GM21786 (cell line): ENCODE measurements at regions not wholly inside any gene's neighbourhood (a gene's known extent, or its start where the extent isn't known, plus 50 kb on each side); places are given as distances from the start of the nearest gene placed in this dataset.

Experiments used
- ATAC-seq: cut with Tn5 transposase; IDR thresholded peaks from one replicate; pipeline ENCODE4 v1.9.1; 2021; ENCODE audit not compliant: unreplicated experiment

GRCh38 chr16:85431431-85432124, 181.5 kb upstream of the GSE1 start:
- no peak for ATAC-seq

- no peak for ATAC-seq
Measured at GRCh38 chr16:85432606-85433005, 180.5 kb upstream of the GSE1 start.

DNA sequence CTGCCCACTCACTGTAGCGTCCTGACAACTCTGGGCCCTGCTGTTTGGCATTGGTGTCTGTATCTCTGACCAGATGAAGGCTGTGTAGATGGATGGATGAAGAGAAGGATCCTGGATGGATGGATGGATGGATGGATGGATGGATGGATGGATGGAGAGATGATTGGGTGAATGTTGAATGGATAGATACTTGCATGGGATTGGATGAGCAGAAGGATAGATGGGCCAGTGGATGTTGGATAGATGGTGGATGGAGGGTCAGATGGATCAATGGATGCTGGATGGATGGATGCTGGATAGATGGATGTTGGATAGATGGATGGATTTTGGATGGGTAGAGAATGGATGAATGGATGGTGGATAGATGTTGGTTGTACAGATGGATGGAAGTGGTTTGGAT, 179.6 kb upstream of the GSE1 start:
- ATAC-seq = no peak

DNA sequence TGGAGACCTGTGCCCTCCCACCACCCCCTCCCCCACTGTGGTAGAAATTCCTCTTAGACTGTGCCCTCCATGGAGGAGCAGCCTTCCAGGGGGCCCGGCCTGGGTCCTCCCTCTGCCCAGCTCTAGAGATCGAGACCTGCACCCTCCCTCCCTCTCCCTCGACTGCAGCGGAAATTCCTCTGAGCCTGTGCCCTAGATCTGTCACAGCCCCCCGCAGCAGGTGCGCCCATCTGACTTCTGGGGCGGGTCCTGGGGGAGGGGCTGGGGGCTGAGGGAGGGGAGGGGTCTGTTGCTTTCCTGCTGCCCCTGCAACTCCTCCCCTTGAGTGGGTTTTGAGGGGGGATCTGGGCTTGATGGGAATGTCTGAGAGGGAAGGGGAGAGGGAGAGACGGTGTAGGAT, 177.8 kb upstream of the GSE1 start:
- no peak for ATAC-seq

DNA sequence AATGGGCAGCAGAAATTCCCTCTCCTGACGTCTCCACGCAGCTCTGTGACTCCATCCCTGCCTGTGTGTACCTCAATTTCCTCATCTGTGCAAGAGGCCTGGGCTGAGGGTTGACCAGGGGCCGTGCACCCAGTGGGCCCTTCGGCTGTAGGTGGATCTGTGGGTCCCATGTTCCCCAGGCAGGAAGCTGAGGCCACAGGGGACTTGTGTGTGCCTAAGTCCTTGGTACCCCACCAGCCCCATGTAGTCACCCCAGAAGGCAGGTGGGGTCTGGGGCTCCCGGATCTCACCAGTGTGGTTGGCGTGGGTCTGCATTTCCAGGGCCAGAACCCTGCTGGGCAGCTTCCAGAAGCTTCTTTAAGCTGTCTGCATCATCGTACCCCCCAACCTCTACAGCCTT, 177.4 kb upstream of the GSE1 start:
- ATAC-seq = no peak

GRCh38 chr16:85436207-85436606, 176.9 kb upstream of the GSE1 start:
- no peak for ATAC-seq

DNA sequence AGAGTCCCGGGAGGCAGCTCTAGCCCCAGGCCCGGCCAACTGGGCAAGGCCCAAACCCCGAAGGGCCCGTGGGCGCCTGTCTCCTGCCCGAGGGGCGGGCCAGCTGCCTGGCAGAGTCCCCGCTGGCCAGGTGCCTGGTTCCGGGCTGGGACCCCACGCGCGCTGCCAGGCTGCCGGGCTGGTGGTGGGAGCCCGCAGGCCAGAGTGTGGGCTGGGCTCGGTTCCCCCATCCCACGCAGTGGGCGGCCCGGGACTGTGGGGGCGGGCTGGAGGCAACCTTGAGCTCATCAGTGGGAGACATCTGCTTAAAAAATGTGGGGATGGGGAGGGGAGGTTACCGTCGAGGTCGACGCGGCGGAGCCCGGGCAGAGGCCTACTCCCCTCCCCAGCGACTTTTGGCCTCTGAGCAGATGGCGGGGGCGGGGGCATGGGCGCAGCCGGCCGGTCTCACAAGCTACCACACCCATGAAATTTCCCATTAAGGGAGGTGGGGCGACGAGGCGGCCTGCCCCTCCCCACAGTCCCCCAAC, 176.4 kb upstream of the GSE1 start:
- ATAC-seq = no peak

DNA sequence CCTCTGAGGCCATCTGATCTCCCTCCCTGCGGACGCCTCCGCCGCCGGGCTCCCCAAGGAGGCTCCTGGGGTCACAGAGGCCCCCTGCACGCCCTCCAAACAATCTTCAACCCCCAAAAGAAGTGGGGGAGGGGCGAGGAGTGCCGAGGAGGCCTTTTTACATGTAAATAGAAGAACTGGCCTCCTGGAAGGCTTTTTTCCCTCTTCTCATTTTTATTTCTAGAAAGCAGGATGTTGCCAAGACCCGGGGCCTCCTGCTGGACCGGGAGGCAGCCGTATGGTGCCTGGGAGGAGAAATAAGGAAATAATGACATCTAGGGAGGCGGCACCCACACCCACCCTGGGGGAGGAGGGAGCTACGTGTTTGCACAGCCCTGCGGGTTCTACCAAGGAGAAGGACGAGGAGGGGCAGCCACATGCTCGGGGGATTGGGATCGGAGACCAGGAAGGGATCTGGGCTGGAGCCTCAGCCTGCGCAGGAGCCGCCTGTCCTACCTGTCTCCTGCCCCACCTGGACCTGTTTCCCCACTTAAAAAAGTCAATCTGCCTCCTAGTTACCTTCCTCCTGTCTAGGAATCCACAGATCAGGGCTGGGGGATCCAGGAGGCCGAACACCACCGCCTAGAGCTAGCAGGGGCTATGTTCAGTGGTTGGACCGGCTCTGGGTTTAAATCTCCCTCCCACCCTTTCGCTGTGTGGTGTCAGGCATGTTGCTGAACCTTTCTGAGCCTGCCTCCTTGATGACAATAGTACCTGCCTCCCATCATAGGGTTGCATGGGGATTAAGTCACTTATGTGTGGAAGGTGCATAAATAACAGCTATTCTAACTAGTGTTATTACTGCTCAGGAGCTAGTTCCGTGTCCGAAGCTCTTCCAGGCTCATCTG, 175.7 kb upstream of the GSE1 start:
- no peak for ATAC-seq

DNA sequence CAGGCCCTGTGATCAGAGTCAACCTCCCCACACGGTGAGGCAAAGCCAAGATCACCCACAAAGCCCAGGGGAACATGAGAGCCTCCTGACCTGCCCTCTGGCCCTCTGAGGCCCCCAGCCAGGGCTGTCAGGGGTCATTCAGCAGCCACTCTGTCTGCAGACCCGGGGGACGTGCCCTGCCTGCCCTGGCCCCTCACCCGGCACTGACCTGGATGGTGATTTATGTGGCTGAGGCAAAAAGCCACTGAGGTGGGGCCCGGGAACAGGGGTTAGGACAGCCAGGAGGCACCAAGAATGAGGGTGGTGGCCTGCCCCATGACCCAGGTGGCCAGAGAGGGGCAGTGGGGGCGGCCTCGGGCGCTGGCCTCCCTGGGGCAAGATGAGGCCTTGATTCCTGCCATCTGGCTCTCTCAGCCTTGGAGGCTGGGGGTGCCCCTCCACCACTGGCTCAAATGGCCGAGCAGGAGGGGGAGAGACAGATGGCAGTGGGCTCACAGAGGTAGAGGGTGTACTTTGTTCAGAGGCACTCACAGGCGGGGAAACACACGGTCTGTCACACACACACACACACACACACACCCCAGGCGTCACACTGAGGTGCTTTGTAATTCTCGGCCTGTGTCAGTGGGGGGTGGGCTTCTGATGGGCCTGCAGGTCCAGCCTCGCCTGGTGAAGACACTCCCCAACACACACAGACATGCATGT, 174.0 kb upstream of the GSE1 start:
- no peak for ATAC-seq

DNA sequence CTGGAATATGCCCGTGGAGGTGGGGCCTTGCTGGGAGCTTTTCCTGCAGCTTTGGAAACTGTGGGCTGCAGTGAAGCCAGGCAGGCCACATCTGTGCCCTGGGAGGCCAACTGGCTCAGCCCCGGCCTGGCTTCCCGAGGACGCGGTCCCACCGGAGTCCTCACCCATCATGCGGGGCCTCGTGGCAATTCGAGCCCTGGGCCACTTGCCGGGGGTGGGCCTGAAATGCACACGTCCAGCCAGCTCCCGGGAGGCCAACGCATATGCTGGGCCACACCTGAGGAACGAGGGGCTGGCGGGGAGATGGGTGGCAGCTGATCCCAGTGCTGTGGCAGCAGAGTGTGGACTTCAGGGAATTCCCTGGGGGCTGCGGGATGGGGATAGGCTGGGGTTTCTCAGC, 172.4 kb upstream of the GSE1 start:
- ATAC-seq = no peak

DNA sequence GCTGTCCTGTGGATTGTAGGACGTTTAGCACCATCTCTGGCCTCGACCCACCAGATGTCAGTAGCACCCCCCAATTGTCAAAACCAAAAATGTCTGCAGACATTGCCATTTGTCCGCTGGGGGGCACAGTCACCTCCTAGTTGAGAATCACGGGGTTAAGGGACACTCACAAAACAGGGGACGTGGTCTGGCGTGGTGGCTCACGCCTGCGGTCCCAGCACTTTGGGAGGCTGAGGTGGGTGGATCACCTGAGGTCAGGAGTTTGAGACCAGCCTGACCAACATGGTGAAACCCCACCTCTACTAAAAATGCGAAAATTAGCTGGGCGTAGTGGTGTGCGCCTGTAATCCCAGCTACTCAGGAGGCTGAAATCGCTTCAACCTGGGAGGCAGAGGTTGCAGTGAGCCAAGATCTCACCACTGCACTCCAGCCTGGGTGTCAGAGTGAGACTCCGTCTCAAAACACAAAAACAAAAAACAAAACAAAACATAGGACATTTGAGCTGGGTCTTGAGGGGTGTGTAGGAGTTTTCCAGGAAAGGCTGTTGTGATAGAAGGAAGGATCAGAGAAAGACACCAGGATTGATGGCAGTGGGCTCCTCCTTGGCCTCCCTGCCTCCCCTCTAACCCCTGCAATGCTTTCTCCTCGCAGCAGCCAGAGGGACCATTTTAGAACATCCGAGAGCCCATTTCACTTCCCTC, 171.8 kb upstream of the GSE1 start:
- no peak for ATAC-seq

DNA sequence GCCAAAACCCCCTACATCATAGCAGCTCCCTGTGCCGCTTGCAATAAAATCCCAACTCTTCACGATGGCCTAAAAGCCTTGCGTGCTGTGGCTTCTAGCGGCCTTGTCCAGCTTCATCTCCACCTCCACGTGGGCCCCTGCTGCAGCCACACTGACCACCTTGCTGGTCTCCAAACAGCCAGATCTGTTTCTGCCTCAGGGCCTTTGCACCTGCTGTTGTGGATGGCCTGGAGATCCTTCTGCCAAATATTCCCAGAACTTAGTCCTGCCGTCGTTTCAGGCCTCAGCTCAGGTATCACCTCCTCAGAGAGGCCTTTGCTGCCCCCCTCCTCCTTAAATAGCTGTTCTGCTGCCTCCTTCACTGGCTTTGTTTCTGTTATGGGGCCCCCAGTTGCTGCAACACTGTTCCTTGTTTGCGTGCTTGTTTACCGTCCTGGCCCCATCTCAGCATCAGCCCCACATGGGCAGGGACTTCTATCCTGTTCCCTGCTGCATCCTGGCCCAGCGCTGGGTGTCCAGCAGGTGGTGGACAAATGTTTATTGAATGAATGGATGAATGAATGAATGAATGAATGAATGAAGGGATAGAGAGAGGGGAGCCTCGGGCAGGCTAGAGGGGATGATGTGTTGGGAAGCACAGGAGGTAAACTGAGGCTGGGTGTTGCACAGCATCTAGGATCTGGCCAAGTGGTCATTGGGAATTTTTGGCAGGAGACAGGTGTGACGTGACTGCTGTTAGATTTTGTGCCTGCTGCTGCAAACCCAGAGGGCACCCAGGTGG, 171.0 kb upstream of the GSE1 start:
- ATAC-seq = no peak

GRCh38 chr16:85443116-85443515, 170.0 kb upstream of the GSE1 start:
- no peak for ATAC-seq

- ATAC-seq = no peak
Measured at GRCh38 chr16:85443531-85443930, 169.6 kb upstream of the GSE1 start.

- ATAC-seq = no peak
Measured at GRCh38 chr16:85445064-85445778, 167.9 kb upstream of the GSE1 start.

- no peak for ATAC-seq
Measured at GRCh38 chr16:85445779-85446222, 167.3 kb upstream of the GSE1 start.

- ATAC-seq = peak; percentile 72
Measured at GRCh38 chr16:85446951-85447692, 166.0 kb upstream of the GSE1 start.

DNA sequence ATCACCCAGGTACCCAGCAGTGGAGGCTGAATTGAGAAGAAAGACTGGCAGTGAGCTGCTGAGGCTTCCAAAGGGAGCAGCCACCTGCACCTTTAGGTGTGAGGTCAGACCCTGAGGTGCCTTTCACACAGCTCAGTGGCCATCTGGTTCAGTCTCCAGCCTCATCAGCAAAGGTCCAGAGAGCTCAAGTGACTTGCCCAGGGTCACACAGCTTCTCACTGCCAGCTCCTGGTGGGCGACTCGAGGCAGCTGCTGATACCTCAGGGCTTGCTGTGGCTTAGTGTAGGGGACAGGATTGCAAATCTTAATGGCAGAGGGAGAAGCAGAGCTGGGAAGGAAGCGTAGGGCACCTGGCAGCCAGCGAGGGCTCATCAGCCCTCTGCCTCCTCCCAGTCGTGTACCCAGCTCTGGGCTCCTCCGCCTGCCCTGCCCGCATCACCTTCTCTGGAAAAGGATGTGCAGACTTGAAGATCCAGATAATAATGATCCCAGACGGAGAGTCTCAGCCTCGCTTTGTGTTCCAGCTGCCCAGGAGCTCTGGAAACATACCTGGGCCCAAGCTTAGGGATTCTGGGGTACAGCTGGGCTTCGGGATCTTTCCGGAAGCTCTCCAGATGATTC, 165.3 kb upstream of the GSE1 start:
- no peak for ATAC-seq
